ENCODE measurements at regions not wholly inside any gene's neighbourhood (a gene's known extent, or its start where the extent isn't known, plus 50 kb on each side); places are given as distances from the start of the nearest gene placed in this dataset.

DNA sequence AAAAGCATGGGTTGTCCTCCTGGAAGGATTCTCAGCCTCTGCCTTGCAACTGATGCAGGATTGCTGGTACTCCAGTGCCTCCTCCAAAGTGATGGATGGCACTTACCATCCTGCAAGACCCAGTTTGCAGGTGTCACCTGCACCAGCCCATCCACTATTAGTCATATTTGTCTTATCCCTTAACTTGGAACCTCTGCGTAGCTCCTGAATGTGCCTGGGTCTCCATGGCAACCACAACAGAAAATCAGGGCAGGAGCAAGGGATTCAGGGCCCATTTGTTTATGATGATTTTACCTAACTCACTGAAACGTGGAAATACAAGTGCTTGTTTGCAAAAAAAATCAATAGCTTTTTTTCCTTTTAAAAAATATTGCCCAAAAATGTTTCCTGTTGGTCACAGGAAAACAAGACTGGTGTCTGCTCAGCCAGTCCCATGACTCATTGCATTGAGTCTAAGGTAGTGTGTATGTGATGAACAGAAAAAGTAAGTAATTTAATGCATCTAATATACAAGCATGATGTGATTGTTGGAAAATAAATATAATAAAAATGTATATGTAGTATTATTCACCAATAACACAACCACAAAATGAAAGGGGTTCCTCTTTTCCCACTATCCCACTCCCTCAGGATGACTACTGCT, 1196.3 kb upstream of the TMEM132C start:
- H3K4ac ChIP-seq (ENCODE audit: low read length): no peak overlapping the region
- H3K9me3 ChIP-seq (replicated peaks in 1 of 2; ENCODE audit: control insufficient read depth in 2 of 2, insufficient read depth in 1 of 2, low read depth in 1 of 2, low read length in 2 of 2): no peaks in the 10 kb centered on the region
- H3K18ac ChIP-seq (ENCODE audit: low read length): no peak overlapping the region
- no peak overlapping the region for H2AK5ac ChIP-seq (ENCODE audit: low read depth, low read length)
- H4K91ac ChIP-seq (ENCODE audit: low read depth, low read length, poor library complexity): no peak overlapping the region
- no peak overlapping the region for H3K4me3 ChIP-seq (ENCODE audit: low read length in 2 of 2)
- no peak overlapping the region for H3K14ac ChIP-seq (ENCODE audit: low read length)
- H3K4me1 ChIP-seq (ENCODE audit: control insufficient read depth in 2 of 2, insufficient read depth in 1 of 2, low read depth in 1 of 2, low read length in 2 of 2): no peaks in the 10 kb centered on the region
- no peak for DNase-seq (ENCODE audit: low spot score)
- H3K79me1 ChIP-seq (ENCODE audit: low read depth, low read length): no peaks in the 10 kb centered on the region
- no peak overlapping the region for H2BK12ac ChIP-seq (ENCODE audit: low read length)
- H2BK5ac ChIP-seq (ENCODE audit: low read length): no peak overlapping the region
- no peak overlapping the region for H3K4me2 ChIP-seq (ENCODE audit: insufficient read depth, low read length, poor library complexity, severe bottlenecking)
- no peak overlapping the region for H3K9ac ChIP-seq (ENCODE audit: low read depth, low read length, poor library complexity)
- no peaks in the 10 kb centered on the region for H3K27me3 ChIP-seq (ENCODE audit: control insufficient read depth in 3 of 3, insufficient read depth in 3 of 3, low read depth in 1 of 3, low read length in 3 of 3)
- H3K36me3 ChIP-seq (replicated peaks in 1 of 2; ENCODE audit: control insufficient read depth in 2 of 2, insufficient read depth in 2 of 2, low read length in 2 of 2): no peaks in the 10 kb centered on the region
- H2AFZ ChIP-seq (ENCODE audit: low read length): no peak overlapping the region
- WGBS, 2 donors (ENCODE audit: extremely low coverage in 2 of 2, insufficient read length in 2 of 2, insufficient replicate concordance in 1 of 2): no CpG with 5 or more reads among the region's 2 CpGs
- no peak overlapping the region for H2BK15ac ChIP-seq (ENCODE audit: low read length)
- H2BK120ac ChIP-seq (ENCODE audit: low read depth, low read length): no peak overlapping the region
- H3K27ac ChIP-seq (replicated peaks; ENCODE audit: low read length): no peak overlapping the region
- no peak overlapping the region for H4K8ac ChIP-seq (ENCODE audit: low read depth, low read length)
- no peak overlapping the region for H3K23ac ChIP-seq (ENCODE audit: low read depth, low read length, poor library complexity)

DNA sequence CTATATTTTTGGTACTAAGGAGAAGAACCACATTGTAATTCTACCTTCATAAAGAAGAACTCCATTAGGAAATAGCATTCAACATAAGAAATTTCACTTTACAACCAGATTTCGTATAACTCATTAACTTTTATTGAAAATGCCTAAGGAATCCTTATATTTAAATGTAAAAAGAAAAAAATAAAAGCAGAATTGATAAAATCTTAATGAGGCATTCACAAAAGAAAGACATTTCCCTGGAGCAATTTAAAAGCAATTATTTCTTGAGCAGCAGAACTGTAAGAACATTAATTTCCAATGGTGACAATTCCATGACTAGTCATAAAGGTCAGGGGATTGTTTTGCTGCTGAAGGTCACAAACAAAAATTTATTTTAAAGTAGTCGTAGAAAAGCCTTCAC, 1192.8 kb upstream of the TMEM132C start:
- H3K9me3 ChIP-seq (replicated peaks in 1 of 2; ENCODE audit: control insufficient read depth in 2 of 2, insufficient read depth in 1 of 2, low read depth in 1 of 2, low read length in 2 of 2): no peaks in the 10 kb centered on the region
- no peak overlapping the region for H4K8ac ChIP-seq (ENCODE audit: low read depth, low read length)
- no peaks in the 10 kb centered on the region for H3K79me1 ChIP-seq (ENCODE audit: low read depth, low read length)
- no peak overlapping the region for H3K27ac ChIP-seq (replicated peaks; ENCODE audit: low read length)
- H3K27me3 ChIP-seq (ENCODE audit: control insufficient read depth in 3 of 3, insufficient read depth in 3 of 3, low read depth in 1 of 3, low read length in 3 of 3): no peaks in the 10 kb centered on the region
- WGBS, 2 donors (ENCODE audit: extremely low coverage in 2 of 2, insufficient read length in 2 of 2, insufficient replicate concordance in 1 of 2): no CpG with 5 or more reads among the region's 2 CpGs
- no peak overlapping the region for H2BK5ac ChIP-seq (ENCODE audit: low read length)
- no peak for DNase-seq (ENCODE audit: low spot score)
- H3K4me3 ChIP-seq (ENCODE audit: low read length in 2 of 2): no peak overlapping the region
- no peak overlapping the region for H3K23ac ChIP-seq (ENCODE audit: low read depth, low read length, poor library complexity)
- no peak overlapping the region for H3K9ac ChIP-seq (ENCODE audit: low read depth, low read length, poor library complexity)
- no peak overlapping the region for H2BK12ac ChIP-seq (ENCODE audit: low read length)
- H2AFZ ChIP-seq (ENCODE audit: low read length): no peak overlapping the region
- no peak overlapping the region for H2BK15ac ChIP-seq (ENCODE audit: low read length)
- H2BK120ac ChIP-seq (ENCODE audit: low read depth, low read length): no peak overlapping the region
- H3K14ac ChIP-seq (ENCODE audit: low read length): no peak overlapping the region
- H2AK5ac ChIP-seq (ENCODE audit: low read depth, low read length): no peak overlapping the region
- no peaks in the 10 kb centered on the region for H3K4me1 ChIP-seq (ENCODE audit: control insufficient read depth in 2 of 2, insufficient read depth in 1 of 2, low read depth in 1 of 2, low read length in 2 of 2)
- no peak overlapping the region for H4K91ac ChIP-seq (ENCODE audit: low read depth, low read length, poor library complexity)
- no peak overlapping the region for H3K18ac ChIP-seq (ENCODE audit: low read length)
- H3K4ac ChIP-seq (ENCODE audit: low read length): no peak overlapping the region
- no peaks in the 10 kb centered on the region for H3K36me3 ChIP-seq (replicated peaks in 1 of 2; ENCODE audit: control insufficient read depth in 2 of 2, insufficient read depth in 2 of 2, low read length in 2 of 2)
- no peak overlapping the region for H3K4me2 ChIP-seq (ENCODE audit: insufficient read depth, low read length, poor library complexity, severe bottlenecking)

GRCh38 chr12:127075981-127076380, 1191.0 kb upstream of the TMEM132C start:
- H3K9me3 ChIP-seq (replicated peaks in 1 of 2; ENCODE audit: control insufficient read depth in 2 of 2, insufficient read depth in 1 of 2, low read depth in 1 of 2, low read length in 2 of 2): no peaks in the 10 kb centered on the region
- H2BK120ac ChIP-seq (ENCODE audit: low read depth, low read length): no peak overlapping the region
- no peak overlapping the region for H2BK12ac ChIP-seq (ENCODE audit: low read length)
- no peak overlapping the region for H4K8ac ChIP-seq (ENCODE audit: low read depth, low read length)
- no CpG with 5 or more reads among the region's 4 CpGs for WGBS, 2 donors (ENCODE audit: extremely low coverage in 2 of 2, insufficient read length in 2 of 2, insufficient replicate concordance in 1 of 2)
- DNase-seq (ENCODE audit: low spot score): no peak
- no peak overlapping the region for H2AK5ac ChIP-seq (ENCODE audit: low read depth, low read length)
- H2BK5ac ChIP-seq (ENCODE audit: low read length): no peak overlapping the region
- H3K23ac ChIP-seq (ENCODE audit: low read depth, low read length, poor library complexity): no peak overlapping the region
- no peaks in the 10 kb centered on the region for H3K4me1 ChIP-seq (ENCODE audit: control insufficient read depth in 2 of 2, insufficient read depth in 1 of 2, low read depth in 1 of 2, low read length in 2 of 2)
- no peak overlapping the region for H4K91ac ChIP-seq (ENCODE audit: low read depth, low read length, poor library complexity)
- H3K18ac ChIP-seq (ENCODE audit: low read length): no peak overlapping the region
- H2AFZ ChIP-seq (ENCODE audit: low read length): no peak overlapping the region
- no peak overlapping the region for H3K4ac ChIP-seq (ENCODE audit: low read length)
- no peak overlapping the region for H2BK15ac ChIP-seq (ENCODE audit: low read length)
- no peak overlapping the region for H3K9ac ChIP-seq (ENCODE audit: low read depth, low read length, poor library complexity)
- no peaks in the 10 kb centered on the region for H3K27me3 ChIP-seq (ENCODE audit: control insufficient read depth in 3 of 3, insufficient read depth in 3 of 3, low read depth in 1 of 3, low read length in 3 of 3)
- no peak overlapping the region for H3K4me3 ChIP-seq (ENCODE audit: low read length in 2 of 2)
- H3K27ac ChIP-seq (replicated peaks; ENCODE audit: low read length): no peak overlapping the region
- no peak overlapping the region for H3K4me2 ChIP-seq (ENCODE audit: insufficient read depth, low read length, poor library complexity, severe bottlenecking)
- no peak overlapping the region for H3K14ac ChIP-seq (ENCODE audit: low read length)
- H3K79me1 ChIP-seq (ENCODE audit: low read depth, low read length): no peaks in the 10 kb centered on the region
- no peaks in the 10 kb centered on the region for H3K36me3 ChIP-seq (replicated peaks in 1 of 2; ENCODE audit: control insufficient read depth in 2 of 2, insufficient read depth in 2 of 2, low read length in 2 of 2)

GRCh38 chr12:127077262-127078045, 1189.5 kb upstream of the TMEM132C start:
- Histone ChIP-seq H2BK5ac (ENCODE audit: low read length) (no peak overlapping the region), H3K79me1 (ENCODE audit: low read depth, low read length) (no peaks in the 10 kb centered on the region), H4K91ac (ENCODE audit: low read depth, low read length, poor library complexity) (no peak overlapping the region), H3K9me3 (replicated peaks in 1 of 2; ENCODE audit: control insufficient read depth in 2 of 2, insufficient read depth in 1 of 2, low read depth in 1 of 2, low read length in 2 of 2) (no peaks in the 10 kb centered on the region), H3K27ac (replicated peaks; ENCODE audit: low read length) (no peak overlapping the region), H3K4me2 (ENCODE audit: insufficient read depth, low read length, poor library complexity, severe bottlenecking) (no peak overlapping the region), H3K18ac (ENCODE audit: low read length) (no peak overlapping the region), H3K4me1 (ENCODE audit: control insufficient read depth in 2 of 2, insufficient read depth in 1 of 2, low read depth in 1 of 2, low read length in 2 of 2) (no peaks in the 10 kb centered on the region), H2BK15ac (ENCODE audit: low read length) (no peak overlapping the region), H2AFZ (ENCODE audit: low read length) (no peak overlapping the region), H2BK12ac (ENCODE audit: low read length) (no peak overlapping the region), H4K8ac (ENCODE audit: low read depth, low read length) (no peak overlapping the region), H3K36me3 (replicated peaks in 1 of 2; ENCODE audit: control insufficient read depth in 2 of 2, insufficient read depth in 2 of 2, low read length in 2 of 2) (no peaks in the 10 kb centered on the region), H3K4me3 (ENCODE audit: low read length in 2 of 2) (no peak overlapping the region), H3K9ac (ENCODE audit: low read depth, low read length, poor library complexity) (no peak overlapping the region), H3K4ac (ENCODE audit: low read length) (no peak overlapping the region), H2AK5ac (ENCODE audit: low read depth, low read length) (no peak overlapping the region), H2BK120ac (ENCODE audit: low read depth, low read length) (no peak overlapping the region), H3K14ac (ENCODE audit: low read length) (no peak overlapping the region), H3K23ac (ENCODE audit: low read depth, low read length, poor library complexity) (no peak overlapping the region), H3K27me3 (ENCODE audit: control insufficient read depth in 3 of 3, insufficient read depth in 3 of 3, low read depth in 1 of 3, low read length in 3 of 3) (no peaks in the 10 kb centered on the region)
- DNase-seq (ENCODE audit: low spot score): no peak
- no CpG with 5 or more reads among the region's 5 CpGs for WGBS, 2 donors (ENCODE audit: extremely low coverage in 2 of 2, insufficient read length in 2 of 2, insufficient replicate concordance in 1 of 2)
